OCI-LY3 (cell line): ENCODE measurements at regions not wholly inside any gene's neighbourhood (a gene's known extent, or its start where the extent isn't known, plus 50 kb on each side); places are given as distances from the start of the nearest gene placed in this dataset.

Source experiments
- CTCF ChIP-seq: fragments of 200-600, 300-600 bp; sonication (generic); IDR thresholded peaks from 2 replicates; pipeline ENCODE4 v1.5.1; 2014; ENCODE audit warnings: antibody characterized with exemption, low read length, low read depth
- EZH2phosphoT487 ChIP-seq: fragments of 200-600 bp; shearing (Covaris generic); IDR thresholded peaks from 2 replicates; pipeline ENCODE4 v1.6.1; 2018; ENCODE audit warnings: antibody characterized with exemption, mixed run types, low read depth

- TF ChIP-seq EZH2phosphoT487 (no peak), CTCF (no peak)
Measured at GRCh38 chr4:3703343-3703676, 62.9 kb upstream of the ADRA2C start.
